Nephron (organoid): ENCODE measurements at regions not wholly inside any gene's neighbourhood (a gene's known extent, or its start where the extent isn't known, plus 50 kb on each side); places are given as distances from the start of the nearest gene placed in this dataset.
A peak's percentile ranks its signal among the peaks of the same experiment; 100 is the strongest.

ENCODE experiments used
- H3K27ac Mint-ChIP-seq, 3 experiments: 2 replicates each; pipeline ENCODE4 v1.8.0; 2020; ENCODE audit warnings: mixed read lengths in 3 of 3, mild to moderate bottlenecking in 2 of 3, moderate library complexity in 1 of 3
- H3K27me3 Mint-ChIP-seq: 2 replicates; pipeline ENCODE4 v1.8.0; 2021; ENCODE audit warnings: low read depth, mild to moderate bottlenecking, moderate library complexity, mixed read lengths
- H3K36me3 Mint-ChIP-seq: 2 replicates; pipeline ENCODE4 v1.8.0; 2020; ENCODE audit warnings: low read depth, mixed read lengths
- H3K4me1 Mint-ChIP-seq: 2 replicates; pipeline ENCODE4 v1.8.0; 2020; ENCODE audit warnings: mixed read lengths
- H3K4me3 Mint-ChIP-seq, 3 experiments: 2 replicates each; pipeline ENCODE4 v1.8.0; 2020; ENCODE audit warnings: mild to moderate bottlenecking in 3 of 3, mixed read lengths in 3 of 3, moderate library complexity in 2 of 3
- H3K9me3 Mint-ChIP-seq: 2 replicates; pipeline ENCODE4 v1.8.0; 2020; ENCODE audit warnings: mixed read lengths
- TF ChIP-seq, protein P1 (sequence below), 3 experiments: fragments of 200-600 bp; sonication (generic); IDR thresholded peaks; one replicate each; pipeline ENCODE4 v1.5.0; 2021; ENCODE audit warnings: antibody characterized with exemption in 3 of 3; ENCODE audit not compliant: unreplicated experiment in 3 of 3

DNA sequence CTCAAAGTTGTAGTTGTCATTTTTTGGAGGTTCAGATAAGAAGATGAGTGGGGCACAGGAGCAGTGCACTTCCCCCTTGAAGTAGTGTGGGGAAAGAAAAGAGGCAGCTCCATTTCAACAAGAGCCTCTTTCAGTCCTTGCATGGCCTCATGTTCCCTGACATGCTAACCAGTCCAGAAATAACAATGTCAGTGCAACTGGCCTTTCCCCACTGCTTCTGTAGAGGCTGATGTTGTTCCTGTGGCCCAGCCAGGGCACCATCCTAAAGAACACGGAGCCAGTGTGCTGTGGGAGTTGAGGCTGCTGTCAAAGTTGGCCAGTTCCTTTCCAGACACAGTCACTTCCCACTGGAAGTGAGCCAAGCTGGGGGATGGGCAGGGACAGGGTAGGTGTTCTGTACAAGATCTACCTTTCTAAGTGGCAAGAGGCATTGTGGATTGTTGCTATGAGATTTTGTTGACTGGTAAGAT lies 77.7 kb upstream of the SLC38A2 start:
- no peaks in the 10 kb centered on the region for H3K36me3 Mint-ChIP-seq
- H3K27ac Mint-ChIP-seq = peak overlapping the region; percentile 32 to 82 (median 69)
- H3K4me3 Mint-ChIP-seq = no peak overlapping the region
- H3K9me3 Mint-ChIP-seq = no peaks in the 10 kb centered on the region
- peaks cover 57% of the 10 kb centered on the region for H3K4me1 Mint-ChIP-seq
- H3K27me3 Mint-ChIP-seq = peaks cover 5% of the 10 kb centered on the region
- TF ChIP-seq, protein P1, sequence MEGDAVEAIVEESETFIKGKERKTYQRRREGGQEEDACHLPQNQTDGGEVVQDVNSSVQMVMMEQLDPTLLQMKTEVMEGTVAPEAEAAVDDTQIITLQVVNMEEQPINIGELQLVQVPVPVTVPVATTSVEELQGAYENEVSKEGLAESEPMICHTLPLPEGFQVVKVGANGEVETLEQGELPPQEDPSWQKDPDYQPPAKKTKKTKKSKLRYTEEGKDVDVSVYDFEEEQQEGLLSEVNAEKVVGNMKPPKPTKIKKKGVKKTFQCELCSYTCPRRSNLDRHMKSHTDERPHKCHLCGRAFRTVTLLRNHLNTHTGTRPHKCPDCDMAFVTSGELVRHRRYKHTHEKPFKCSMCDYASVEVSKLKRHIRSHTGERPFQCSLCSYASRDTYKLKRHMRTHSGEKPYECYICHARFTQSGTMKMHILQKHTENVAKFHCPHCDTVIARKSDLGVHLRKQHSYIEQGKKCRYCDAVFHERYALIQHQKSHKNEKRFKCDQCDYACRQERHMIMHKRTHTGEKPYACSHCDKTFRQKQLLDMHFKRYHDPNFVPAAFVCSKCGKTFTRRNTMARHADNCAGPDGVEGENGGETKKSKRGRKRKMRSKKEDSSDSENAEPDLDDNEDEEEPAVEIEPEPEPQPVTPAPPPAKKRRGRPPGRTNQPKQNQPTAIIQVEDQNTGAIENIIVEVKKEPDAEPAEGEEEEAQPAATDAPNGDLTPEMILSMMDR (IDR thresholded peaks at IDR 0.05; ENCODE audit: unreplicated experiment in 3 of 3) = no peak

DNA sequence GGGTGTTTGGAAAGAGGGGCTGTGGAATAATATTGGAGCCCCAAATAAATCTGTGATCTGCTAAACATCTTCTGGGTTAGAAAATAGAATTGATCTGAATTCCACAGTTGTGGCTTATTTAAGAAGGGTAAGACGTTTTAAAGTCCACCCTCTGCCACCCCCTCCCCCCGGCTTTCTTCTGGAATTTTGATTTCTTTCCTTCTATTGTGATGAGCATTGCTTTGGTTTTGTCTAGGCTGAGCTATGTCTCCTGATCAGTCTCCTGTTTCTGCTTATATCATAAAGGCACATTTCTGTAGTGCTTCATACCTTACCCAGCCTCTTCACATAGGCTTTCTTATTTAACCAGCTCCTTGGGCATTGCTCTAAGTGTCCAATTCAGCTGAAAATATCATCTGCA lies 77.3 kb upstream of the SLC38A2 start:
- peaks cover 57% of the 10 kb centered on the region for H3K4me1 Mint-ChIP-seq
- TF ChIP-seq, protein P1 (IDR thresholded peaks at IDR 0.05; ENCODE audit: unreplicated experiment in 3 of 3) = no peak

DNA sequence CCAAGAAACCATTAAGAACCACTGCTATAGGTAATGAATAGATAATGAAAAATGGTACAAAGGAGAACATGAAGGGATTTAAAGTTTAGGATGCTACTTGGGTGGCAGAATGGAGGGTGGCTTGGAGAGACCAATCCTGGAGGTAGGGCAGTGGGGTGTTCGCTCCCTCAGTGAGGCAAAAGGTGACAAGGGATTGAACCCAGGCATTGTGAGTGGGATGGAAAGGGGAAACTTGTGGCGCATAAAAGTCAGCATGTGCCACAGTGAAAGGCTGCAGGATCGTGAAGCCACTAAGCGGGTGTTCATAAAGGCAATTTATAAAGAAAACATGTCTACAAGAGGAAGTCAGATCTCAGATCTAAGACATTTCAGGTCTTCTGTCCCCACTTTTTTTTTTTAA lies 76.7 kb upstream of the SLC38A2 start:
- H3K27me3 Mint-ChIP-seq = peaks cover 5% of the 10 kb centered on the region
- no peaks in the 10 kb centered on the region for H3K9me3 Mint-ChIP-seq
- peak overlapping the region; percentile 66 to 71 (median 69) for H3K27ac Mint-ChIP-seq
- no peak overlapping the region for H3K4me3 Mint-ChIP-seq
- no peaks in the 10 kb centered on the region for H3K36me3 Mint-ChIP-seq
- peaks cover 58% of the 10 kb centered on the region for H3K4me1 Mint-ChIP-seq
- TF ChIP-seq, protein P1 (IDR thresholded peaks at IDR 0.05; ENCODE audit: unreplicated experiment in 3 of 3) = no peak

More for the DNA sequence above, 77.3 kb upstream of the SLC38A2 start:
- Mint-ChIP-seq H3K36me3 (no peaks in the 10 kb centered on the region), H3K4me3 (no peak overlapping the region), H3K27ac (peak overlapping the region; percentile 32 to 82 (median 69)), H3K27me3 (peaks cover 5% of the 10 kb centered on the region), H3K9me3 (no peaks in the 10 kb centered on the region)

GRCh38 chr12:46446645-46447044 lies 74.1 kb upstream of the SLC38A2 start:
- Mint-ChIP-seq H3K4me1 (peaks cover 71% of the 10 kb centered on the region), H3K4me3 (no peak overlapping the region), H3K27me3 (peaks cover 5% of the 10 kb centered on the region), H3K9me3 (no peaks in the 10 kb centered on the region), H3K36me3 (no peaks in the 10 kb centered on the region), H3K27ac (peak overlapping the region; percentile 61 to 91 (median 88))
- TF ChIP-seq, protein P1 (IDR thresholded peaks at IDR 0.05; ENCODE audit: unreplicated experiment in 3 of 3) = no peak

DNA sequence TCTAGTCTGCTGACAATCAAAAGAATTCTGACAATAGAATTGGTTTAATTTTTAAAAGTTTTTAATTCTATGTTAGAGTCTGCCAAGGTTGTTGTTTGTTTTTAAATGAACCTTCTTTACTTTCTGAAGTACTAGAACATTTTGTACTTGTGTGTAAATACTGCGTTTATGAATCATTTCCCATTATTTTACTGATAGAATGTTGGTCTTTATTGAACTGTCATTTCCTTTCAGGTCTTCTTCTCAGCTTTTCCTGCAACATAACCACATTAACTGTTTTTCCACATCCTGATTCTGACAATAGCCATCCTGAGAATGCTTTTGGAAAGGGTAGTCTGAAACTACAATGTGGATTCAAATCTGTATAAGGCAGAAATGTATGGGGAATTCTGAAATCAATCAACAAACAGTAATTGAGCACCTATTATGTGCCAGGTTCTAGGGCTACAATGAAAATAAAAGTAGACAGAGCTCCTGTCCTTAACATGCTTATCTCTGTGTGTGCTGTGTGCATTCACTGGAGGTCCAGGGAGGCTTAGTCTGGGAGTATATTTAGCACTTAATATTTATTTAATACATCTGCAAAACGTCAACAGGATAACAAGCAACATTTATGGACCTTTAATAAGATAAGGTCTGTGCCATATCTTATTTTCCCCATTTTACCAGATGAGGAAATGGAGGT lies 73.1 kb upstream of the SLC38A2 start:
- no peak overlapping the region for H3K4me3 Mint-ChIP-seq
- peaks cover 64% of the 10 kb centered on the region for H3K4me1 Mint-ChIP-seq
- H3K36me3 Mint-ChIP-seq = no peaks in the 10 kb centered on the region
- H3K9me3 Mint-ChIP-seq = no peaks in the 10 kb centered on the region
- peaks cover 5% of the 10 kb centered on the region for H3K27me3 Mint-ChIP-seq
- TF ChIP-seq, protein P1 (IDR thresholded peaks at IDR 0.05; ENCODE audit: unreplicated experiment in 3 of 3) = no peak
- peak overlapping the region; percentile 37 to 80 (median 67) for H3K27ac Mint-ChIP-seq

- TF ChIP-seq, protein P1 (IDR thresholded peaks at IDR 0.05; ENCODE audit: unreplicated experiment in 3 of 3) = no peak
- H3K27ac Mint-ChIP-seq = peak overlapping the region; percentile 23 to 80 (median 67)
These were observed 72.5 kb upstream of the SLC38A2 start for GRCh38 chr12:46445093-46445492.

More at GRCh38 chr12:46445093-46445492, 72.5 kb upstream of the SLC38A2 start:
- Mint-ChIP-seq H3K4me3 (no peak overlapping the region), H3K9me3 (no peaks in the 10 kb centered on the region), H3K36me3 (no peaks in the 10 kb centered on the region), H3K27me3 (peaks cover 5% of the 10 kb centered on the region), H3K4me1 (peaks cover 58% of the 10 kb centered on the region)
